ENCODE measurements at regions not wholly inside any gene's neighbourhood (a gene's known extent, or its start where the extent isn't known, plus 50 kb on each side); places are given as distances from the start of the nearest gene placed in this dataset.

DNA sequence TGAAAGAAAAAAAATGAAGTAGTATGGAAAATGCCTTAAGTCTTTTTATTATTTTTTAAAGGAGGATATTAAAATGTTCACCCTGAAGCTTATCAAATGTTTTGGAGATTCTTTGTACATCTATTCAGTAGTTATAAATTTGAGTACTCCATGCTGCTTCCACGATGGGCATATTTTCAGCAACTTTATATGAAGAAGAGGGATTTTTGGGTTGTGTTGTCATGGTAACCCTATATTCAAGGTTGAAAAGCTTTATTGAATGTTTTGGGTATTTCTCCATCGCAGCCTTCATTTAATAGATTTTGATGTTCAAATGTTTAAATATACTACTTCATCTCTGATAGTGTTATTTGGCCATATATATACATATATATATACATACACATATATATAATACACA, 557.5 kb downstream of the CAAP1 start:
- TF ChIP-seq CTCF (IDR thresholded peaks at IDR 0.05): no peak
- Histone ChIP-seq H3K9me3 (no peaks in the 10 kb centered on the region), H3K36me3 (ENCODE audit: low read depth) (no peaks in the 10 kb centered on the region), H3K4me1 (ENCODE audit: low read depth) (no peaks in the 10 kb centered on the region), H3K4me3 (no peak overlapping the region)
- DNase-seq (no peak), ATAC-seq (no peak)
- intact Hi-C loops (cut with DNase I, micrococcal nuclease): no loop called here

DNA sequence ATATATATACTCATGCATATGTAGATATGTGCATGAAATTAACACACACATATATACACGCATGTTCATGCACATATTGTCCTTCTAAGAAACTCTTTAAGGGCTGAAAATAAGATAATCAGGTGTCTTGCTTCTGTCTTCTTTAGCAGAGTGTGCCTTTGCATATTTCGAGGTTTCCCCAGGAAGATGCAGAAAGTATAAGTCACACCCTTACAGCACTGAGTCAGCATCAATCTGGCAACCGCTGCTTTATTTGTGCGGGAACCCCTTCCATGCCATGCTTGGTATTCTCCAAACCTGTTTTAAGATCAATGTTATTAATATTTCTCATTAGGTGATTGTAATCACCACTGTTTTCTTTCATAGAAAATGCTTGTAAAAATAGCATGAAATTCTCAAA, 557.9 kb downstream of the CAAP1 start:
- H3K36me3 ChIP-seq (ENCODE audit: low read depth): no peaks in the 10 kb centered on the region
- H3K4me1 ChIP-seq (ENCODE audit: low read depth): no peaks in the 10 kb centered on the region
- no peaks in the 10 kb centered on the region for H3K9me3 ChIP-seq
- no peak for DNase-seq
- no peak overlapping the region for H3K4me3 ChIP-seq
- no peak for ATAC-seq
- intact Hi-C loops (cut with DNase I, micrococcal nuclease): no loop called here
- no peak for TF ChIP-seq CTCF (IDR thresholded peaks at IDR 0.05)

DNA sequence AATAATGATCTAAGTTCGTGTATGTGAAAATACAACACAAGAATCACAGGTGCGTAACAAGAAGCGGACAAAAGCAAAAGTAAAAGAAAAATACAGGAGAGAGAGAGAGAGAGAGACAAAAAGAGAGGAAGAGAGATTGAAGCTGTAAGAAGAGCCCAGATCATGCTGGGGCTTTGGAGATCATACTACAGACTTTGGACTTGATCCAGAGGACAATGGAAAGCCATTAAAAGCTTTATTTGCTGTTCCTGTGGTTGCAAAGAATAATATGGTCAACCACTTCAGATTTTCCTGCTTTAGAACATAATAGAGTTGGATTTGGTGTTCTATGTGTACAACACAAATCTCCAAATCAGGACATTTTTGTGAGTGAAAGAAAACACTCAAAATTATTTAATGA, 561.4 kb downstream of the CAAP1 start:
- ATAC-seq (peak; percentile 54), DNase-seq (peak in 1 of 3 donors; percentile 17)
- no peaks in the 10 kb centered on the region for H3K9me3 ChIP-seq
- no peak for TF ChIP-seq CTCF (IDR thresholded peaks at IDR 0.05)
- no peak overlapping the region for H3K4me3 ChIP-seq
- no peaks in the 10 kb centered on the region for H3K4me1 ChIP-seq (ENCODE audit: low read depth)
- no peaks in the 10 kb centered on the region for H3K36me3 ChIP-seq (ENCODE audit: low read depth)
- intact Hi-C loops (cut with DNase I, micrococcal nuclease): no loop called here

DNA sequence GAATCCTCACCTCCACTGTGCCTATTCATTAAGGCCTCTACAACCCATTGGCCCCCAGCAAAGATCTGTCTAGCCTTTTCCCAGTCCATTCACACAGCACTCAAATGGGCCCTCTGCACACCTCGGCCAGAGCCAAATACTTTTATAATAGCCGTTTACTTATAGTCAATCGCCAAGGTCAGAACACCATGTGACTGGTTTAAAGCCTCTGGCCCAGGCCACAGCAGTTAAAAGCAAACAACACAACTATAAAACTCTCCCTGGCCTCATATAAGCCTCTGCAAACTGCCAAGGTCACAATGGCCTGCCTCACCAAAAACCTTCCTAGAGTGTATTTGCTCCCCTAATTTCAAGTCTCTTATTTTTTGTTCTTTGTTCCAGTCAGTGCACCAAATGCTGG, 562.6 kb downstream of the CAAP1 start:
- intact Hi-C loops (cut with DNase I, micrococcal nuclease): loop anchor here in 1 of 2 donors (10.0 kb wide), 1 partner anchor 365 kb away; no protein-coding TSS in a partner anchor
- ATAC-seq: peak; percentile 90

GRCh38 chr9:26326563-26326962, 566.0 kb downstream of the CAAP1 start:
- peak; percentile 63 for ATAC-seq
- Histone ChIP-seq H3K4me1 (ENCODE audit: low read depth) (no peaks in the 10 kb centered on the region), H3K9me3 (no peaks in the 10 kb centered on the region), H3K36me3 (ENCODE audit: low read depth) (no peaks in the 10 kb centered on the region), H3K4me3 (no peak overlapping the region)
- intact Hi-C loops (cut with DNase I, micrococcal nuclease): loop anchor here in 1 of 2 donors (10.0 kb wide), 1 partner anchor 362 kb away; no protein-coding TSS in a partner anchor
- DNase-seq: peak in 1 of 3 donors; percentile 50
- TF ChIP-seq CTCF (IDR thresholded peaks at IDR 0.05): peak; percentile 50

More for the DNA sequence above, 562.6 kb downstream of the CAAP1 start:
- Histone ChIP-seq H3K36me3 (ENCODE audit: low read depth) (no peaks in the 10 kb centered on the region), H3K4me3 (no peak overlapping the region), H3K9me3 (no peaks in the 10 kb centered on the region), H3K4me1 (ENCODE audit: low read depth) (no peaks in the 10 kb centered on the region)
- peak in 2 of 3 donors; percentile 32 to 46 for DNase-seq
- no peak for TF ChIP-seq CTCF (IDR thresholded peaks at IDR 0.05)

DNA sequence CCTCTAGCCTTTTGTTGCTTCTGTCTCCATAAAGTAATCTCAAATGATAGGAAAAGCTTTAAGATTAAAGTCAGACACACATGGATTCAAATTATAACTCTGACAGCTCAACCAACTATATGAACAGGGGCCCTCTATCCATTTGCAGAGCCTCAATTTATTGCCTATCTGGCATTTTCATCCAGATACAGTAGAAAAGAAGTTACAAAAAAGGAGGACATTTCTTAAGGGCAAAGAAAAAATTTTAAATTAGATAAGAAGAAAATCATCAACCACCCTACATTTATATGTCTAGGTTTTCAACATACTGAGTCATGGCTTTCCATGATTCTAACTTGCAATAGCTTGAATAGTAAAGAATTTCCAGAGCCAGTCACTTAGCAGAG, 567.2 kb downstream of the CAAP1 start:
- H3K36me3 ChIP-seq (ENCODE audit: low read depth): no peaks in the 10 kb centered on the region
- DNase-seq (no peak), ATAC-seq (no peak)
- intact Hi-C loops (cut with DNase I, micrococcal nuclease): loop anchor here in 1 of 2 donors (10.0 kb wide), 1 partner anchor 361 kb away; no protein-coding TSS in a partner anchor
- TF ChIP-seq CTCF (IDR thresholded peaks at IDR 0.05): no peak
- H3K9me3 ChIP-seq: no peaks in the 10 kb centered on the region
- H3K4me1 ChIP-seq (ENCODE audit: low read depth): no peaks in the 10 kb centered on the region
- no peak overlapping the region for H3K4me3 ChIP-seq
